H1 (cell line): ENCODE measurements at regions not wholly inside any gene's neighbourhood (a gene's known extent, or its start where the extent isn't known, plus 50 kb on each side); places are given as distances from the start of the nearest gene placed in this dataset.

Experiments used
- CBX5 ChIP-seq: fragments of 300-800, 300-1000 bp; sonication (generic); IDR thresholded peaks from 2 replicates; pipeline ENCODE4 v1.7.1; 2016; ENCODE audit warnings: antibody characterized with exemption, low read length, low read depth
- CBX8 ChIP-seq: fragments of 300-800, 300-1000 bp; sonication (generic); IDR thresholded peaks from 2 replicates; pipeline ENCODE4 v1.7.1; 2016; ENCODE audit warnings: low read depth, low read length, borderline replicate concordance
- JUN ChIP-seq: IDR thresholded peaks from 2 replicates; pipeline ENCODE4 v1.6.1; 2011; ENCODE audit warnings: low read depth, mild to moderate bottlenecking, improper control_type of control experiment, low read length
- POLR2A ChIP-seq, 2 experiments: IDR thresholded peaks; 1 replicate in 1 of 2; 2 replicates in 1 of 2; pipeline ENCODE4 v1.6.1; 2011; ENCODE audit warnings: low read depth in 2 of 2, low read length in 2 of 2, mild to moderate bottlenecking in 2 of 2; ENCODE audit errors: control extremely low read depth in 1 of 2
- RXRA ChIP-seq: IDR thresholded peaks from 2 replicates; pipeline ENCODE4 v1.6.1; 2011; ENCODE audit warnings: low read depth, mild to moderate bottlenecking, low read length, moderate library complexity; ENCODE audit not compliant: insufficient read depth
- SAP30 ChIP-seq: fragments of 300-600 bp; sonication (generic); IDR thresholded peaks from 2 replicates; pipeline ENCODE4 v1.7.1; 2012; ENCODE audit warnings: low read length, moderate library complexity, mild to moderate bottlenecking, inconsistent platforms; ENCODE audit not compliant: insufficient read depth, insufficient replicate concordance
- TAF1 ChIP-seq: IDR thresholded peaks from 2 replicates; pipeline ENCODE4 v1.6.1; 2011; ENCODE audit warnings: mild to moderate bottlenecking, low read depth, low read length
- ZNF274 ChIP-seq: IDR thresholded peaks from 2 replicates; pipeline ENCODE4 v1.7.0; 2012; ENCODE audit warnings: low read length, borderline replicate concordance; ENCODE audit errors: extremely low read depth
- TF ChIP-seq, protein P1 (sequence below), 3 experiments: IDR thresholded peaks; 1 replicate in 2 of 3; 2 replicates in 1 of 3; pipeline versions ENCODE4 v1.5.1 to v1.6.1; 2011; ENCODE audit warnings: low read length in 3 of 3, mild to moderate bottlenecking in 3 of 3, inconsistent platforms in 2 of 3, low read depth in 1 of 3, moderate library complexity in 1 of 3; ENCODE audit not compliant: insufficient read depth in 1 of 3; ENCODE audit errors: control extremely low read depth in 1 of 3
- TF ChIP-seq, protein P2 (sequence below): IDR thresholded peaks from 2 replicates; pipeline ENCODE4 v1.6.1; 2012; ENCODE audit warnings: inconsistent platforms
- TF ChIP-seq, protein P3 (sequence below): IDR thresholded peaks from 2 replicates; pipeline ENCODE4 v1.6.1; 2012; ENCODE audit warnings: low read length, inconsistent platforms
- TF ChIP-seq, protein P4 (sequence below): IDR thresholded peaks from 2 replicates; pipeline ENCODE4 v1.6.1; 2011; ENCODE audit warnings: low read length, improper control_type of control experiment

DNA sequence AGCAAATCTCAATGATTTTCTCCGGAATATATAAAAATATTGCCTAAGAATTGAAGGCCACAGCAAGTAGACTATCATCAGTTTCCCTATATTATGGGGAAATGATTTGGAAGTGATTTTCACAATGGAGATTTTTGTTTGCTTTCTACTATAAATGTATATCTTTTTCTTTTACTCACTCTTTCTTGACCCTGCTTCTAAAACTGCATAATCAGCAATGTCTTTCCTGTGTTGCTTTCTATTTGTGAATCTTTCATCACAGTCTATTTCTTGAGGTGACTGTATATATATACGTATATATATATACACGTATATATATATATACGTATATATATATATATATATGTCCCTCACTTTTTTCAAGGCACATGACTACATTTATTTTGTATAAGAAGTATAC lies 622.6 kb downstream of the DTWD2 start:
- TF ChIP-seq, protein P1, sequence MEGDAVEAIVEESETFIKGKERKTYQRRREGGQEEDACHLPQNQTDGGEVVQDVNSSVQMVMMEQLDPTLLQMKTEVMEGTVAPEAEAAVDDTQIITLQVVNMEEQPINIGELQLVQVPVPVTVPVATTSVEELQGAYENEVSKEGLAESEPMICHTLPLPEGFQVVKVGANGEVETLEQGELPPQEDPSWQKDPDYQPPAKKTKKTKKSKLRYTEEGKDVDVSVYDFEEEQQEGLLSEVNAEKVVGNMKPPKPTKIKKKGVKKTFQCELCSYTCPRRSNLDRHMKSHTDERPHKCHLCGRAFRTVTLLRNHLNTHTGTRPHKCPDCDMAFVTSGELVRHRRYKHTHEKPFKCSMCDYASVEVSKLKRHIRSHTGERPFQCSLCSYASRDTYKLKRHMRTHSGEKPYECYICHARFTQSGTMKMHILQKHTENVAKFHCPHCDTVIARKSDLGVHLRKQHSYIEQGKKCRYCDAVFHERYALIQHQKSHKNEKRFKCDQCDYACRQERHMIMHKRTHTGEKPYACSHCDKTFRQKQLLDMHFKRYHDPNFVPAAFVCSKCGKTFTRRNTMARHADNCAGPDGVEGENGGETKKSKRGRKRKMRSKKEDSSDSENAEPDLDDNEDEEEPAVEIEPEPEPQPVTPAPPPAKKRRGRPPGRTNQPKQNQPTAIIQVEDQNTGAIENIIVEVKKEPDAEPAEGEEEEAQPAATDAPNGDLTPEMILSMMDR (IDR thresholded peaks at IDR 0.05; ENCODE audit: control extremely low read depth in 1 of 3, insufficient read depth in 1 of 3, low read depth in 1 of 3, low read length in 3 of 3): no peak
- TF ChIP-seq TAF1 (no peak), JUN (no peak), POLR2A (IDR thresholded peaks at IDR 0.05; ENCODE audit: control extremely low read depth in 1 of 2, low read depth in 2 of 2, low read length in 2 of 2) (no peak), ZNF274 (no peak), CBX8 (no peak), CBX5 (no peak), RXRA (no peak), SAP30 (no peak)
- TF ChIP-seq, protein P2, sequence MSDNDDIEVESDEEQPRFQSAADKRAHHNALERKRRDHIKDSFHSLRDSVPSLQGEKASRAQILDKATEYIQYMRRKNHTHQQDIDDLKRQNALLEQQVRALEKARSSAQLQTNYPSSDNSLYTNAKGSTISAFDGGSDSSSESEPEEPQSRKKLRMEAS: no peak
- TF ChIP-seq, protein P3, sequence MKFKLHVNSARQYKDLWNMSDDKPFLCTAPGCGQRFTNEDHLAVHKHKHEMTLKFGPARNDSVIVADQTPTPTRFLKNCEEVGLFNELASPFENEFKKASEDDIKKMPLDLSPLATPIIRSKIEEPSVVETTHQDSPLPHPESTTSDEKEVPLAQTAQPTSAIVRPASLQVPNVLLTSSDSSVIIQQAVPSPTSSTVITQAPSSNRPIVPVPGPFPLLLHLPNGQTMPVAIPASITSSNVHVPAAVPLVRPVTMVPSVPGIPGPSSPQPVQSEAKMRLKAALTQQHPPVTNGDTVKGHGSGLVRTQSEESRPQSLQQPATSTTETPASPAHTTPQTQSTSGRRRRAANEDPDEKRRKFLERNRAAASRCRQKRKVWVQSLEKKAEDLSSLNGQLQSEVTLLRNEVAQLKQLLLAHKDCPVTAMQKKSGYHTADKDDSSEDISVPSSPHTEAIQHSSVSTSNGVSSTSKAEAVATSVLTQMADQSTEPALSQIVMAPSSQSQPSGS: no peak
- TF ChIP-seq, protein P4, sequence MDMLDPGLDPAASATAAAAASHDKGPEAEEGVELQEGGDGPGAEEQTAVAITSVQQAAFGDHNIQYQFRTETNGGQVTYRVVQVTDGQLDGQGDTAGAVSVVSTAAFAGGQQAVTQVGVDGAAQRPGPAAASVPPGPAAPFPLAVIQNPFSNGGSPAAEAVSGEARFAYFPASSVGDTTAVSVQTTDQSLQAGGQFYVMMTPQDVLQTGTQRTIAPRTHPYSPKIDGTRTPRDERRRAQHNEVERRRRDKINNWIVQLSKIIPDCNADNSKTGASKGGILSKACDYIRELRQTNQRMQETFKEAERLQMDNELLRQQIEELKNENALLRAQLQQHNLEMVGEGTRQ: no peak
